Endodermal cell (in vitro differentiated cells): ENCODE measurements at regions not wholly inside any gene's neighbourhood (a gene's known extent, or its start where the extent isn't known, plus 50 kb on each side); places are given as distances from the start of the nearest gene placed in this dataset.

Source experiments
- DNase-seq: peaks from one replicate; pipeline ENCODE4 v3.0.0-alpha.2; 2017
- H3K27ac ChIP-seq: 2 replicates; pipeline ENCODE4 v1.5.1; 2013; ENCODE audit warnings: mild to moderate bottlenecking, low read depth, low read length, moderate library complexity
- H3K27me3 ChIP-seq: 2 replicates; pipeline ENCODE4 v1.6.1; 2013; ENCODE audit warnings: mild to moderate bottlenecking, low read length, moderate library complexity; ENCODE audit not compliant: insufficient read depth, control insufficient read depth, poor library complexity, severe bottlenecking
- H3K36me3 ChIP-seq: 2 replicates; pipeline ENCODE4 v1.7.0; 2013; ENCODE audit warnings: mild to moderate bottlenecking, low read length, moderate library complexity; ENCODE audit not compliant: control insufficient read depth, insufficient read depth
- H3K4me1 ChIP-seq: one replicate; pipeline ENCODE4 v1.7.0; 2013; ENCODE audit warnings: low read length; ENCODE audit not compliant: control insufficient read depth, insufficient read depth
- H3K4me3 ChIP-seq: 2 replicates; pipeline ENCODE4 v1.5.1; 2013; ENCODE audit warnings: mild to moderate bottlenecking, low read length, moderate library complexity
- H3K9ac ChIP-seq: 2 replicates; pipeline ENCODE4 v1.6.1; 2013; ENCODE audit warnings: mild to moderate bottlenecking, low read length, moderate library complexity; ENCODE audit not compliant: poor library complexity, severe bottlenecking; ENCODE audit errors: extremely low read depth
- H3K9me3 ChIP-seq: 2 replicates; pipeline ENCODE4 v1.6.1; 2013; ENCODE audit warnings: mild to moderate bottlenecking, low read length, moderate library complexity; ENCODE audit not compliant: control insufficient read depth
- H3K27ac Mint-ChIP-seq: 2 replicates; pipeline ENCODE4 v1.8.0; 2020; ENCODE audit warnings: mixed read lengths
- H3K27me3 Mint-ChIP-seq: 2 replicates; pipeline ENCODE4 v1.8.0; 2021; ENCODE audit warnings: mild to moderate bottlenecking, mixed read lengths; ENCODE audit not compliant: insufficient read depth
- H3K36me3 Mint-ChIP-seq: 2 replicates; pipeline ENCODE4 v1.8.0; 2020; ENCODE audit warnings: low read depth, mixed read lengths
- H3K4me1 Mint-ChIP-seq: 2 replicates; pipeline ENCODE4 v1.8.0; 2020; ENCODE audit warnings: mixed read lengths
- H3K4me3 Mint-ChIP-seq: 2 replicates; pipeline ENCODE4 v1.8.0; 2020; ENCODE audit warnings: mild to moderate bottlenecking, moderate library complexity, mixed read lengths
- H3K9me3 Mint-ChIP-seq: 2 replicates; pipeline ENCODE4 v1.8.0; 2020; ENCODE audit warnings: mild to moderate bottlenecking, mixed read lengths
- CTCF ChIP-seq: fragments of 200-600 bp; sonication (generic); conservative IDR thresholded peaks from 2 replicates; pipeline ENCODE4 v1.5.0; 2021; ENCODE audit warnings: antibody characterized with exemption, mild to moderate bottlenecking
- WGBS, 2 experiments: methylation state at CpG; one replicate each; pipeline versions ENCODE4 v1.1.5 to v1.1.7; 2013; ENCODE audit warnings: missing lambda C conversion rate in 2 of 2, mixed read lengths in 1 of 2; ENCODE audit not compliant: insufficient coverage in 1 of 2, insufficient read length in 1 of 2; 5-methylcytosine and 5-hydroxymethylcytosine counted together

- no peak overlapping the region for H3K9ac ChIP-seq
- TF ChIP-seq CTCF, result no peak
- no peaks in the 10 kb centered on the region for H3K27me3 ChIP-seq
- H3K4me1 ChIP-seq, result no peaks in the 10 kb centered on the region
- no peaks in the 10 kb centered on the region for H3K9me3 Mint-ChIP-seq
- H3K4me1 Mint-ChIP-seq, result no peaks in the 10 kb centered on the region
- no peak overlapping the region for H3K27ac ChIP-seq
- H3K4me3 ChIP-seq, result no peak overlapping the region
- no peaks in the 10 kb centered on the region for H3K36me3 ChIP-seq
- no peak for DNase-seq
- WGBS, 2 experiments, result 92 to 94% methylated on average over 5 of the region's 5 CpGs
- H3K4me3 Mint-ChIP-seq, result no peak overlapping the region
- H3K27ac Mint-ChIP-seq, result no peak overlapping the region
- no peaks in the 10 kb centered on the region for H3K9me3 ChIP-seq
- H3K27me3 Mint-ChIP-seq, result no peaks in the 10 kb centered on the region
- H3K36me3 Mint-ChIP-seq, result no peaks in the 10 kb centered on the region
Measured at GRCh38 chr1:219757890-219758289, 145.0 kb upstream of the ZC3H11B start.

- Mint-ChIP-seq H3K4me1 (no peaks in the 10 kb centered on the region), H3K4me3 (no peak overlapping the region), H3K9me3 (no peaks in the 10 kb centered on the region), H3K27me3 (no peaks in the 10 kb centered on the region), H3K27ac (no peak overlapping the region), H3K36me3 (no peaks in the 10 kb centered on the region)
- H3K4me3 ChIP-seq, result no peak overlapping the region
- no peaks in the 10 kb centered on the region for H3K9me3 ChIP-seq
- H3K9ac ChIP-seq, result no peak overlapping the region
- WGBS, 2 experiments, result 100% methylated on average over 1 of the region's 3 CpGs; no CpG with 5 or more reads in 1 of the 2 experiments
- no peaks in the 10 kb centered on the region for H3K4me1 ChIP-seq
- H3K27ac ChIP-seq, result no peak overlapping the region
- H3K27me3 ChIP-seq, result no peaks in the 10 kb centered on the region
- H3K36me3 ChIP-seq, result no peaks in the 10 kb centered on the region
- no peak for TF ChIP-seq CTCF
- DNase-seq, result no peak
Measured at GRCh38 chr1:219755234-219755633, 142.3 kb upstream of the ZC3H11B start.

GRCh38 chr1:219754767-219755166 lies 141.9 kb upstream of the ZC3H11B start:
- no peaks in the 10 kb centered on the region for H3K4me1 Mint-ChIP-seq
- no peak overlapping the region for H3K4me3 Mint-ChIP-seq
- H3K9me3 Mint-ChIP-seq, result no peaks in the 10 kb centered on the region

More at GRCh38 chr1:219754767-219755166, 141.9 kb upstream of the ZC3H11B start:
- Histone ChIP-seq H3K36me3 (no peaks in the 10 kb centered on the region), H3K4me3 (no peak overlapping the region), H3K9ac (no peak overlapping the region), H3K9me3 (no peaks in the 10 kb centered on the region), H3K27me3 (no peaks in the 10 kb centered on the region), H3K4me1 (no peaks in the 10 kb centered on the region), H3K27ac (no peak overlapping the region)
- DNase-seq, result no peak
- H3K36me3 Mint-ChIP-seq, result no peaks in the 10 kb centered on the region
- 96 to 100% methylated on average over 1 to 2 of the region's 2 CpGs for WGBS, 2 experiments
- no peak for TF ChIP-seq CTCF
- no peaks in the 10 kb centered on the region for H3K27me3 Mint-ChIP-seq
- H3K27ac Mint-ChIP-seq, result no peak overlapping the region
